T1000 (cell line): ENCODE measurements at regions not wholly inside any gene's neighbourhood (a gene's known extent, or its start where the extent isn't known, plus 50 kb on each side); places are given as distances from the start of the nearest gene placed in this dataset.
"Not testable (repeated sequence)": the region's sequence is repeated elsewhere in the genome, so short reads cannot be mapped to it uniquely, and the experiment has no call there.

Experiments
- DNase-seq: peaks from one replicate; lab custom pipeline; 2025; ENCODE audit warnings: mixed read lengths; lab: John Stamatoyannopoulos, UW

GRCh38 chr11:67940440-67940839 lies 63.5 kb downstream of the UNC93B1 start:
- not testable (repeated sequence) for DNase-seq

GRCh38 chr11:67938964-67939363 lies 64.9 kb downstream of the UNC93B1 start:
- not testable (repeated sequence) for DNase-seq

DNA sequence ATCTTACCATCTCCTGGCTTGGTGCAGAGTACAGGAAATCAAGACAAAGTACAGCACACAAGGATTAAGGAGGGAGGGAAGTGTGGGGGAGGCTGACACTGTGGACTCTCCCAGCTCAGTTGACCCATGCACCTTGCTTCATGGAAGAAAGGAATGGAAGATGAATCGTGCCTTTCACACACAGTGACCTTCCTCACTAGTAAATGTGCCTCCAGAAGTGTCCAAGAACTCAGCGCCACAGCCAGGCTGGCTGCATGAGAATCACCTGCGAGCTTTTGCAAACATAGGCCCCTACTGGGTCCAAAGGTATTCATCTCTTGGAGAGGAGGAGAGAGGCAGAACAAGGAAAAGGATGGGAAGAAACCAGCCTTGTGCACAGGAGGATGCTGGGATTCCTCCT lies 65.5 kb downstream of the UNC93B1 start:
- not testable (repeated sequence) for DNase-seq

- DNase-seq: not testable (repeated sequence)
Observed at GRCh38 chr11:67923565-67923964, 80.3 kb downstream of the UNC93B1 start.

DNA sequence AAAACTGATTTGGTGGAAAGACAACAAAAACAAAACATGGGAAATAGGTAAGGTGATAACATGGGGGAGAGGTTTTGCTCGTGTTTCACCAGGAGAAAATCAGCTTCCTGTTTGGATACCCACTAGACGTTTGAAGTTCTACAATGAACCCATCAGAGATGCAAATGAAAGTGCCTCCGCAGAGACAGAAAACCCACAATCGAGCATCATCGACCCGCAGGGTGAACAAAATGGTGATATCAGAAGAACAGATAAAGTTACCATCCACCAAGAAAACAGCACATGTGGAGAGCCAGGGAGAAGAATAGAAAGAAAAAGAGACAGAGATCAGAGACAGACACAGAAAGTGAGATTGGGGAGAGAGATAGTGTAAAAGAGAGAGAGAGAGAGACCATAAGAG lies 83.4 kb downstream of the UNC93B1 start:
- not testable (repeated sequence) for DNase-seq

DNA sequence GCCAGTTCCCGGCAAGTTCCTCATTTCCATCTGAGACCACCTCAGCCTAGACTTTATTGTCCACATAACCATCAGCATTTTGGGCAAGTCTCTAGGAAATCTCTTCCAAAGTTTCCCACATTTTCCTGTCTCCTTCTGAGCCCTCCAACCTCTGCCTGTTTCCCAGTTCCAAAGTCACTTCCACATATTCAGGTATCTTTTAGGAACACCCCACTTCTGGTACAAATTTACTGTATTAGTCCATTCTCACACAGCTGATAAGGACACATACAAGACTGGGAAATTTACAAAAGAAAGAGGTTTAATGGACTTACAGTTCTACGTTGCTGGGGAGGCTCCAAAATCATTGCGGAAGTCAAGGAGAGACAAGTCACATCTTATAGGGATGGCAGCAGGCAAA lies 91.7 kb downstream of the UNC93B1 start:
- not testable (repeated sequence) for DNase-seq

- not testable (repeated sequence) for DNase-seq
Observed at GRCh38 chr11:67911211-67911610, 92.7 kb downstream of the UNC93B1 start.

DNA sequence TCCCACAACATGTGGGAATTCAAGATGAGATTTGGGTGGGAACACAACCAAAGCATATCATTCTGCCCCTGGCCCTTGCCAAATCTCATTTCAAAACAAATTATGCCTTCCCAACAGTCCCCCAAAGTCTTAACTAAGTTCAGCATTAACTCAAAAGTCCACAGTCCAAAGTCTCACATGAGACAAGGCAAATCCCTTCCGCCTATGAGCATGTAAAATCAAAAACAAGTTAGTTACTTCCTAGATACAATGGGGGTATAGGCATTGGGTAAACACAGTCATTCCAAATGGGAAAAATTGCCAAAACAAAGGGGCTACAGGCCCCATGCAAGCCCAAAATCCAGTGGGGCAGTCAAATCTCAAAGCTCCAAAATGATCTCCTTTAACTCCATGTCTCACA lies 93.1 kb downstream of the UNC93B1 start:
- not testable (repeated sequence) for DNase-seq

DNA sequence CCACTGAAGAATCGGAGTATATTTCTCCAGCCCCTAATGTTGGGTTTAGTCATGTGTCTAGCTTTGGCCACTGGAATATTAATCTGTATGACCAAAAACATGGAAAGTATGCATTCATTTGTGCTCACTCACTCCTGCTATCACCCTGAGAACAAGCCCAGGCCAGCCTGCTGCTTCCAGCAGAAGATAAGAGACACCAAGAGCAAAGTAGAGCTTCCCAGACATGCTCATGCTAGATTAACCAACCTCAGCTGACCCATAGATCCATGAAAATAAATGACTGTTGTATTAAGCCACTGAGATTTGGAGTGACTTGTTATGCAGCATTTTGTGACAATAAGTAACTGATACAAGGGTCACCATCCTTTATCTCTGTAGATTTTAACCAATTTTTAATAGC lies 96.9 kb downstream of the UNC93B1 start:
- DNase-seq: not testable (repeated sequence)

DNA sequence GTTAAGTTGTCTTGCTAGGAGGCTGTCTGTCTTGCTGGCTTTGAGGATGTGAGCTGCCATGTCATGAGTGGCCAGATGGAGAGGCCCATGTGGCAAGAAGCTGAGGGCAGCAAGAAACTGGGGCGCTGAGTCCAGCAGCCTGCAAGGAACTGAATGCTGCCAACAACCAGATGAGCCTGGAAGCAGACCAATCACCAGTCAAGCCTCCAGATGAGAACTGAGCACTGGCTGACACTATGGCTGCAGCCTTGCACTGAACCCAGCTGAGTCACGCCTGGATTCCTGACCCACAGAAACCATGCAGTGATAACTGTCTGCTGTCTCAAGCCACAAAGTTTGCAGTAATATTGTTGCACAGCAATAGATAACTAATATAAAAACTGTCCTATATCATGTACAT lies 104.4 kb downstream of the UNC93B1 start:
- DNase-seq: not testable (repeated sequence)

GRCh38 chr11:67893487-67893886 lies 110.4 kb downstream of the UNC93B1 start:
- DNase-seq: not testable (repeated sequence)

DNA sequence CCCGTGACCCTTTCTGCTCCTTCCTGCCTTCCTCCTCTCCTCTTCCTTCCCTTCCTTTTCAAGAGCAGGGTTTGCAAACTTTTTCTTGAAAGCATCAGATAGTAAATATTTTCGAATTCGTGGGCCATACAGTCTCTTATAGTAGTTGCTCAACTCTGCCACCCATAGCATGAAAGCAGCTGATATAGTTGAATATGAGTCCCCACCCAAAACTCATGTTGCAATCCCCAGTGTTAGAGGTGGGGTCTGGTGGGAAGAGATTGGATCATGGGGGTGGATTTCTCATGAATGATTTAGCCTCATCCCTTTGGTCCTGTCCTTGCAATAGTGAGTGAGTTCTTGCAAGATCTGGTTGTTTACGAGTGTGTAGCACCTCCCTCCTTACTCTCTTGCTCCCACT lies 114.3 kb downstream of the UNC93B1 start:
- DNase-seq: not testable (repeated sequence)

- not testable (repeated sequence) for DNase-seq
Observed at GRCh38 chr11:67888056-67888455, 115.8 kb downstream of the UNC93B1 start.

GRCh38 chr11:67886672-67887071 lies 117.2 kb downstream of the UNC93B1 start:
- not testable (repeated sequence) for DNase-seq

DNA sequence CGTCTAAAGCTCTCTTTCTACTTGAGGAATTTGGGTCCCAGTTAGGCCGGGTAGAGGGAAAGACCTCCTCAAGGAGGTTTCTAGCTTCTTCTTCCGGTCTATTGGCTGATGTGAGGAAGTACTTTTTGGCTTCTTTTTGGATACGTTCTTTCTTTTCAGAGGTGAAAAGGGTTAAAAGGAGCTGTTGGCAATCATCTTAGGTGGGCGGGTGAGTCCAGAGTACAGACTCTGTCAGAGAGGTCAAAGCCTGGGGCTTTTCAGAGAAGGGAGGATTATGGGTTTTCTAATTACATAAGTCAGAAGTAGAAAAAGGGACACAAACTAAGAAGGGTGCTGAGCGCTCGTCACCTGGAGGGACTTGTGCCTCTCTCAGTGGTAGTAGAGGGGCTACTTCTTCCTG lies 117.7 kb downstream of the UNC93B1 start:
- not testable (repeated sequence) for DNase-seq

DNA sequence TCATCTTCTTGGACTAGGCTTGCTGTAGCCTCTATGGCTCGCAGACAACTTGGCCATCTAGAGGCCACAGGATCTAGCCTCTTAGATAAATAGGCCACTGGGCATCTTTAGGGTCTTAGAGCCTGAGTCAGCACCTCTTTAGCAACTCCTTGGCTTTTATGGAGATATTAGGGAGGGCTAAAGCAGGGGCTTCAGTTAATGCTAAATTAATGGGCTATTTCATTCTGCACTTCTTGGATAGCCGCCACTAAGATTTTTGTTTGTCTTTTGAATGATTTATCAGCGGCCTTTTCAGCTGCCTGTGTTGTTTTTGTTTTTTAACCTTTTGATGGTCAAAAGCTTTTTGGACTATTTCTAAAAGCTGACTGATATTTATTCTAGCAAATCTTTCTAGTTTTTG lies 118.3 kb downstream of the UNC93B1 start:
- DNase-seq: not testable (repeated sequence)

DNA sequence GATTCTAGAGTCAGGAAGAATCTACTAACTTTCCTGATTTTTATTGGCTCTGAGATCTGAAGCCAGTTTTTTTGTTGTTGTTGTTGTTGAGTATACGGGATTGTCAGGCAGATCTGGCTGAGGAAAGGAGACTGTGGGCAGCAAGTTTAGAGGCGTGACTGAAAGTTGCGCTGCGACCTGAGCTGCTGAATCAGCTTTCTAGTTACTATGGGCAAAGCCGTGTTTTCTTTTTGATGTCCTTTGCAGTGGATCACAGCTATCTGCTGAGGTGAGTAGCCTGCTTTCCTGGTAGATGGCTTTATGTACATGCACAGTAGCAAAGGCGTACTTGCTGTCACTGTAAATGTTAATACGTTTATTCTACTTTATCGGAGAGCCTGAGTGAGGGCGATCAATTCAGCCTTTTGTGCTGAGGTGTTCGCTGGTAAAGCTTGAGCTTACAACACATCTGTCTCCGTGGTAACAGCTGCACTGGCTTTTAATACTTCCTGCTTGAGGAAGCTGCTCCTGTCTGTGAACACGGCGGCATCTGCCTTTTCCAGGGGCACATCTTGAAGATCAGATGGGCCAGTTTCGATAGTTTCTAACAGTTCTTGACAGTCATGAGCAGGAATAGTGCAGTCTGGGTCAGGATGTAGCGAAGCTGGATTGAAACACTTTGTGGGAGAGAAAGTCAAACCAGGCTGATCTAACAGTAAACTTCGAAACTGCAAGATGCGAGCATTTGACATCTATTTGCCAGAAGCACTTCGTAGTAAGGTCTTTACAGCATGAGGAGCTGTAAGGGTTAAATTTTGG lies 118.9 kb downstream of the UNC93B1 start:
- not testable (repeated sequence) for DNase-seq

DNA sequence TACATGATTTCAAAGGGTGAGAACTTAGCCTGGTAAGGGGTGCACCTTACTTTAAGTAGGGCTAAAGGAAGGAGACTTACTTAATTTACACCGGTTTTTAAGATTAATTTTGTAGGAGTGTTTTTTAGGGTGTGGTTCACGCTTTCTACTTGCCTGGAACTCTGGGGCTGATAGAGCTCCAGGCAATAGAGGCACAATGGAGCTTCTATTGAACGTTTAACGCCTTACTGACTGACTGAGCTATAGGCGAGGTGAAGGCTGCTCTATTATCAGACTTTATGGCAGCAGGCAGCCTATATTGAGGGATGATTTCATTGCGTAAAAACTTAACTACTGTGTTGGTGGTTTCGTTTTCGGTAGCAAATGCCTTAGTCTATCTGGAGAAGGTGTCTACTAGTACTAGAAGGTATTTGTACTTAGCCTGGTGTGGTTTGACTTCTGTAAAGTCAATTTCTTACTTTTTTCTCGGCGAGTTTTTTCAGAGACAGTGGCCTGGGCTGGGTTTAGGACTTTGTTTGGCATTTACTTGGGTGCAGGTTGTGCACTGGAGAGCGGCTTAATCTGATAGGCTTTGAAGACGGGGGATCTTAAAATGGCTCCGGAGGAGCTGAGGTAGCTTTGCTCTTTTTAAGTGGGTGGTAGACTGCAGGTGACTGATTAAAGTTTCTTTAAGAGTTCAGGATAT lies 119.7 kb downstream of the UNC93B1 start:
- DNase-seq: not testable (repeated sequence)

GRCh38 chr11:67882304-67882703 lies 121.6 kb downstream of the UNC93B1 start:
- not testable (repeated sequence) for DNase-seq

DNA sequence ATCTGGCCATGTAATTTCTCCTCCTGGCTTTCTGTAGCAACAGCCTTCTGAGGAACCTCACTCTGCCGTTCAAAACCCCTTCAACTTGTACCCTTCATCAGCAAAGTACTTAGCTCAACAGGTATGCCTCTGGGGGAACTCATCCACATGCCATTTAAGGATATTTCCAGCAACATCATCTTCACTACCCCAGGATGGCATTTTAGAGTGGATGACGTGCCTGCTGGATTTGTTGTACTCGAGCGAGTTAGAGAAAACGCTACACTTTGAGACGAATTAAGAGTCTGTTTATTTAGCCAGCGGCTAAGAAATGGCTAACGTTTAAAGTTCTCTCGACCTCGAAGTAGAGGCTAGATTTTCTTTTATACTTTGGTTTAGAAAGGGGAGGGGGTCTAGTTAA lies 122.1 kb downstream of the UNC93B1 start:
- DNase-seq: not testable (repeated sequence)

- DNase-seq: not testable (repeated sequence)
Observed at GRCh38 chr11:67880594-67881196, 123.2 kb downstream of the UNC93B1 start.

- DNase-seq: not testable (repeated sequence)
Observed at GRCh38 chr11:67878666-67879065, 125.2 kb downstream of the UNC93B1 start.

- DNase-seq: not testable (repeated sequence)
Observed at GRCh38 chr11:67877316-67877715, 126.6 kb downstream of the UNC93B1 start.
